ENCODE measurements at regions not wholly inside any gene's neighbourhood (a gene's known extent, or its start where the extent isn't known, plus 50 kb on each side); places are given as distances from the start of the nearest gene placed in this dataset.

DNA sequence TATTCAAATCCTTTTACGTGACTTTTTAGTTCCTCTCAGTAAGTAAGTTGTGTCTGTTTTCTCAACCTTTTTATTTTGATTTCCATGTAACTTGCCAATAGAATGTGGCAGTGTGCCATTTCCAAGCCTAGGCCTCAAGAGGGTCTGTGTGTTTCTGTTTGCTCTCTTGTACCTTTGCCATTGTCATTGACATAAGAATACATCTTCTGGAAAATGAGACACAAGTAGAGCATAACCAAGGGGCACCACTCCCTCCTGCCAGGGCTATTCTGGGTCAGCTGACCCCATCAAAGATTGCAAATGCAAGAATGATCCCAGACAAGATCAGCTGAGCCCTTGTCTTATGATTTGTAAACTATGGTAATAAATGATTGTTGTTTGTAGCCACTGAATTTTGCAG, 524.0 kb downstream of the IPMK start:
- no peak for DNase-seq (ENCODE audit: low spot score)
- intact Hi-C loops (cut with DNase I) = no loop called here

DNA sequence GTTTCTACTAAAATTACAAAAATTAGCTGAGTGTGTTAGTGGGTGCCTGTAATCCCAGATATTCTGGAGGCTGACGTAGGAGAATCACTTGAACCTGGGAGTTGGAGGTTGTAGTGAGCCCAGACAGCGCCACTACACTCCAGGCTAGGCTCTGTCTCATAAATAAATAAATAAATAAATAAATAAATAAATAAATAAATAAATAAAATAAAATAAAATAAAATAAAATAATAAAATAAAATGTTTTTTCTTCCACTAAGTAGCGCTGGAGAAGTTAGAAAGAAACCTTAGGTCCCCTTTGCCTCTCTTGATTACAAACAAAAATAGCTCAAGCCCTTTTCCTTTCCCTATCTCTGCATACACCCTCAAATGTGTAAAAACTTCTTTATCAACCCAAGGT, 525.9 kb downstream of the IPMK start:
- intact Hi-C loops (cut with DNase I) = no loop called here
- DNase-seq (ENCODE audit: low spot score) = no peak

DNA sequence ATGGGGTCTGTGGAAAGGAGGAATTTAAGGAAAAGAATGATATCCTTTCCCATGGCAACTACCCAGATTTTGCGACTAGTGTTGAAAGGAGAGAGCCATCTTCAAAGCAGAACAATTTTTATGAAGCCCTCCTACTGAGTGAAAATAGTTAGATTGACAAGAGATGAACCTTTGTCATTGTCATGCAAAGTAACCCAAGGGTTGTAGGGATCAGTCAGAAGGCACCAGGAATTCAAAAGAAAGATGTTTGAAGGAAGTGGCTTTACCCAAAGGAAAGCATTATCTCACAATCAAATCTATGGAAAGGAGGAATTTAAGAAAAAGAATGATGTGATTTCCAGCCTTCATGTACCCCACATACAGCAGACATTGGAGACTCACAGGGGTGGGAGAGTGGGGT, 544.4 kb downstream of the IPMK start:
- intact Hi-C loops (cut with DNase I) = no loop called here
- no peak for DNase-seq (ENCODE audit: low spot score)

DNA sequence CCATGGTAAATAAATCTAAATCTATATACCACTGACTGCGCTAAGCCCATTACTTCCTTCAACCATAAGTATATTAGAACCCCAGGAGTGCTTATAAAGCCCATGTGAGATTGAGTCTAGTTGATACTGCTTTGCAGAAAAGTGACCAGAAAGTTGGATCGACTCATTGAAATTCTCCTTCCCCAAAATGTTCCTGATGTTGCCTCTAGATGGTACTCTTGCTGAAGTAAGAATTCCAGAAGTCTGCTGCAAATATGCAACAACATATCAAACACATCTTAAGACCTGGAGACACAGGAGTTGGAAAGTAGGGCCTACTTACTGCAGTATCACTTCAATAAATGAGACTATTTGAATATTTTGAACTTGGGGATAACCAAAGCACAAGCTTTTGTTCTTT, 550.8 kb downstream of the IPMK start:
- intact Hi-C loops (cut with DNase I) = no loop called here
- DNase-seq (ENCODE audit: low spot score) = no peak

DNA sequence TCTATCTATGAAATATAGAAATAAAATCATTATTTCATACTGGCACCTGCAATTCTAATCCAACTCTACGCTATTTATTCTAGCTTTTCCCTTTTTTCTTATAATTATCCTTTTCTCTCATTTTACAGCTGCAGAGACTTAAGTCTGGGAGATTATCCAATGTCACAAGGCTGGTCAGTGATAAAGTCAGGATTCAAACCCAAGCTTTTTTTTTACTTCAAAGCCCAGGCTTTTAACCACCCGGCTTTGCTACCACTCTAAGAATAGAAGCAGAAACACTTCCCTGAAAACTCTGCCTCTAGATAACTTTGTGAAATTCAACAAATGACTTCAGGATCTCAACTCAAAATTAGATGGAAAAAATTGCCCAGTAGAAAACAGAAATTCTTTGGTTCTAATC, 552.5 kb downstream of the IPMK start:
- DNase-seq (ENCODE audit: low spot score) = no peak
- intact Hi-C loops (cut with DNase I) = no loop called here

- intact Hi-C loops (cut with DNase I) = no loop called here
- no peak for DNase-seq (ENCODE audit: low spot score)
These were observed 560.4 kb downstream of the IPMK start for GRCh38 chr10:57707300-57707658.

- intact Hi-C loops (cut with DNase I) = no loop called here
- no peak for DNase-seq (ENCODE audit: low spot score)
These were observed 561.0 kb downstream of the IPMK start for GRCh38 chr10:57706576-57707299.

DNA sequence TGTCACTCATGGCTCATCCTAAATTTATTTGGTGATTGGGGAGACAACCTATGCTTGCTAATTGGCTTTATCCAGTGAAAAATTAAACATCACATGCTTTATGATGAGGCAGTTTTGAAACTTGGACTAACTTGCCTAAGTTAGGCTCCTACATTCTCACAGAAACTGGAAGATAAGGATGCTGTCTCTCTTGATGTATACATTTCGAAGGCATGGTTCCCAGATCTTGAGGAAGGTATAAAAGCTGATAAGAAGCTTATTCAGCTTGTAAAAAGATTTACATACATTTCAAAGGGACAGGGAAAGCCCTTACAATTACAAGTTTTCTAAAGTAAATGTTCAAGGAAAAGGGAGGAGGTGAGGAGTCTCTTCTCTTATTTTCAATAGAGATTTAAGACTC, 561.7 kb downstream of the IPMK start:
- DNase-seq (ENCODE audit: low spot score) = no peak
- intact Hi-C loops (cut with DNase I) = no loop called here

- DNase-seq (ENCODE audit: low spot score) = no peak
- intact Hi-C loops (cut with DNase I) = no loop called here
These were observed 567.8 kb downstream of the IPMK start for GRCh38 chr10:57699944-57700343.

GRCh38 chr10:57696641-57697040, 571.1 kb downstream of the IPMK start:
- intact Hi-C loops (cut with DNase I) = no loop called here
- no peak for DNase-seq (ENCODE audit: low spot score)

DNA sequence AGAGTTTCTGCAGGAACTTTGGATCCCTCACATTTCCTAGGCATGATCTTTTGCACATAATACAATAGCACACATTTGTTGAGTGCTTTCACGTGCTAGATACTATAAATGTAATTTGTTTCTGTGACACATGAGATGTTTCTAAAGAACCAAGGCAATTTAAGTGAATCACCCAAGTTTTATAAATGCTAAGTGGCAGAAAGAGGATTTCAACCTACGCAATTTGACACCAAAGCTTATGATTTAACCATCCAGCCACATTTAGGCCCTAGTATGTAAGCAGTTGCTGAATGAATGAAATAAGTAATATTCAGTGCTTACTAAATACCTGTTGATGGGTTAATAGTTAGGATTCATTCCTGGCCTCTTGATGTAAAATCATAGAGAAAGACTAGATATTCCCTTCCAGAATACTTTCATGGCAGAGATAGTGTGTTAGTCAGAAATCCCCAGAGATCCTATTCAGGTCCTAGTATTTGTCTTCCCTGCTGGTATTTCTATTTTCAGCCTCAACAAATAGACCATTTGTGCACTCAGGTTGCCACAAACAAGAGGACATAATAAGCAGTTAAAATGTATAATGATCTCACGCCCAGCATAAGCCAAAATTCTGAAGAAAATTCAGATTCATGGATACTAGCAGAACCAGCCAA, 572.6 kb downstream of the IPMK start:
- intact Hi-C loops (cut with DNase I) = no loop called here
- no peak for DNase-seq (ENCODE audit: low spot score)

DNA sequence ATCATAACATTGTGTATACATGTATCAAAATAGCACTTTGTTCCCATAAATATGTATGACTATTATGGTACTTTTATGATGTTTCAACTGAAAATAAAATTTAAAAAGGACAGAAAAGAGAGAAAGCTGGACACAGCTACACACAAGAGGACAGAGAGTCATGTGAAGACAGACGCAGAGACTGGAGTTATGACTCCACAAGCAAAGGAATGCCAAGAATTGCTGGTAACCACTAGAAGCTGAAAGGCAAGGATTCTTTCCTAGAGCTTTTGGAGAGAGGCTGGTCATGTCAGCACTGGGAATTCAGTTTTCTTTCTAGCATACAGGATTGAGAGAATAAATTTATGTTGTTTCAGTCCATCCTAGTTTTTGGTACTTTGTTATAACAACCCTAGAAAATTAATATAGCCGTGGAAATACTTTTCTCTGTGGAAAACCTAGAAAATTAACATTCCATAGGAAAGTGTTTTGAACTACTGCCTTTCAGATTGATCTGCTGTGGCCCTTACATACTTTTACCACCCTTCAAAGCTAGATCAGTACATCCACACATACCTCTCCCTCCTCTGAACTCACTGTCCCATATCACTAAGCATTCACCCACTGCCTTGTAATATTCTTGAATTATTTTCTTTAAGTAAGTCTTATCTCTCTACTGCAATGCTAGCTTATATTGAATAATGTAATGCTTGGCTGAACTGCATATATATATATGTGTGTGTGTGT, 575.3 kb downstream of the IPMK start:
- DNase-seq (ENCODE audit: low spot score) = no peak
- intact Hi-C loops (cut with DNase I) = no loop called here

- DNase-seq (ENCODE audit: low spot score) = no peak
- intact Hi-C loops (cut with DNase I) = no loop called here
These were observed 577.9 kb downstream of the IPMK start for GRCh38 chr10:57689596-57690297.

- intact Hi-C loops (cut with DNase I) = no loop called here
- DNase-seq (ENCODE audit: low spot score) = no peak
These were observed 587.8 kb downstream of the IPMK start for GRCh38 chr10:57679916-57680315.

DNA sequence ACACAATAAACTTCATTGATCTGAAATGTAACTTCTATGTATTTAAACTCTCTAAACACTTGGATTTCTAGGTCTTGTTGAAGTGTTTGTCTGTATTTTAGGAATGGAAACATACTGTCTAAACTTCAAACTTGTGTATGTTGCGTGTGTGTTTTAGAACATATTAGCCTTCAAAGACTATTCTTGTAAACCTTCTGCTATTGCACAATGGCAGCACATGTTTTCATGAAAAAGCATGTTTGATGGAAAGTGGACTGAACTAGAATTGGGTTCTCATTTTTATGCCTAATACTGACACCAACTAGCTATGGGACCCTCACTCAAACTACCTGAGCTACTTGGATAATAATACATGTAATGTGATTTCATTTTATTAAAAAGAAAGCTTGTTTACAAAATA, 592.6 kb downstream of the IPMK start:
- intact Hi-C loops (cut with DNase I) = no loop called here
- no peak for DNase-seq (ENCODE audit: low spot score)

- intact Hi-C loops (cut with DNase I) = no loop called here
These were observed 594.2 kb downstream of the IPMK start for GRCh38 chr10:57673446-57673960.

DNA sequence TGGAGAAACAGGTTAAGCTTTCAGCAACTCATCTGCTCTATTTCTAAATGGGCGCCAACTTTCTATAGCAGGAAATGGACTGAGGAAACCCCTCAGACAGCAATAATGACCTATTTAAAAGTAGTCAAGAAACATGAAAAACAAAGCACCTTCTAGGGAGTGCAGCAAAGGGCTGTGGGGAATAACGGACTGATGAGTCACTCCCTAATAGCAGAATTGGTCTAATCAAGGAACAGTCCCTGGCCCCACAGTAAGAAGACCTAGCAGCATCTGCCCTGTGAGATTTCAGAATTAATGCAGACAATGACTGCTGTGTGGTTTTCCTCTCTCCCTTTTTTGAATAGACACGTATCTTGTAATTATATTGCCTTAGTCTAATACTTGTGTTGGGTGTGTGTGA, 602.9 kb downstream of the IPMK start:
- intact Hi-C loops (cut with DNase I) = no loop called here
- no peak for DNase-seq (ENCODE audit: low spot score)

More at GRCh38 chr10:57673446-57673960, 594.2 kb downstream of the IPMK start:
- DNase-seq (ENCODE audit: low spot score) = no peak

DNA sequence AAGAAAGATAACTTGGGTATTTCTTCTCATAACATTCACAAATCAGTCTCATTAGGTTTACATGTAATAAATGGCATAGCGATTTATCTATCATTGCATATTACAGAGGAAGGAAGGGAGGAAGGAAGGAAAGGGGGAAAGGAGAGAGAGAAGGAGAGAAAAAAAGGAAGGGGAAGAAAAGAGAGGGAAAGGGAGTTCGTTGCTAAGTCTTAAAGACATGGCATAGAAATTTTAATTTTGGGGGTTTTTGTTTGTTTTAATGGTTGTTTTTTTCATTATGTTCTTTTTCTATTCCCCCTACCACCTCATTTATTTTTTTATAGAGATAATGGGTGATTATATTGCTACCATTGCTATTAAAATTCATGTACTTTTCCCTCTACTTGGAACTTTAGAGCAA, 604.3 kb downstream of the IPMK start:
- DNase-seq (ENCODE audit: low spot score) = no peak
- intact Hi-C loops (cut with DNase I) = no loop called here

- intact Hi-C loops (cut with DNase I) = no loop called here
- no peak for DNase-seq (ENCODE audit: low spot score)
These were observed 606.5 kb downstream of the IPMK start for GRCh38 chr10:57661206-57661605.

GRCh38 chr10:57657164-57657765, 610.4 kb downstream of the IPMK start:
- DNase-seq (ENCODE audit: low spot score) = no peak
- intact Hi-C loops (cut with DNase I) = no loop called here
